OCI-LY7 (cell line): ENCODE measurements at regions not wholly inside any gene's neighbourhood (a gene's known extent, or its start where the extent isn't known, plus 50 kb on each side); places are given as distances from the start of the nearest gene placed in this dataset.

Experiments used
- BruUV-seq: library from RNA; stranded (reverse); fragments of 400-500 nt; replicated peaks from 2 replicates; lab custom pipeline; 2021; lab: Mats Ljungman, UMichigan
- CTCF ChIA-PET: fragments of 300-600 bp; sonication (Branson Sonifier 250); formaldehyde crosslinking; loops from one replicate; lab custom pipeline; 2022; ENCODE audit warnings: antibody characterized with exemption; ENCODE audit not compliant: unreplicated experiment; lab: Charles Lee
- POLR2A ChIA-PET: fragments of 300-600 bp; sonication (Branson Sonifier 250); formaldehyde crosslinking; loops from one replicate; lab custom pipeline; 2022; ENCODE audit warnings: antibody characterized with exemption; lab: Charles Lee
- DNase-seq: peaks from one replicate; pipeline ENCODE4 v3.0.0-alpha.2; 2015; ENCODE audit warnings: low spot score
- H2AFZ ChIP-seq: fragments of 200-600 bp; sonication (generic), shearing (Covaris generic); 2 replicates; pipeline ENCODE4 v1.6.1; 2014; ENCODE audit warnings: mild to moderate bottlenecking, antibody characterized with exemption, low read length, moderate library complexity
- H3K27ac ChIP-seq: fragments of 200-600 bp; sonication (generic); 2 replicates; pipeline ENCODE4 v1.5.1; 2014; ENCODE audit warnings: mixed run types, low read depth, mild to moderate bottlenecking, moderate library complexity, low read length, inconsistent platforms; ENCODE audit not compliant: poor library complexity, severe bottlenecking
- H3K36me3 ChIP-seq: fragments of 200-600 bp; sonication (generic); 2 replicates; pipeline ENCODE4 v1.6.1; 2014; ENCODE audit warnings: mild to moderate bottlenecking, antibody characterized with exemption, low read length, moderate library complexity, mixed read lengths; ENCODE audit not compliant: insufficient read depth
- H3K4me1 ChIP-seq: fragments of 200-600 bp; sonication (generic); 2 replicates; pipeline ENCODE4 v1.5.1; 2014; ENCODE audit warnings: mild to moderate bottlenecking, low read length; ENCODE audit not compliant: insufficient read depth, poor library complexity, severe bottlenecking
- H3K4me2 ChIP-seq: fragments of 200-600 bp; sonication (generic); 2 replicates; pipeline ENCODE4 v1.6.1; 2014; ENCODE audit warnings: mild to moderate bottlenecking, low read length
- H3K4me3 ChIP-seq: fragments of 200-600 bp; sonication (generic); 2 replicates; pipeline ENCODE4 v1.5.1; 2014; ENCODE audit warnings: mild to moderate bottlenecking, low read depth, low read length; ENCODE audit not compliant: poor library complexity, severe bottlenecking
- H3K79me2 ChIP-seq: fragments of 200-600 bp; sonication (generic); 2 replicates; pipeline ENCODE4 v1.6.1; 2016; ENCODE audit warnings: low read depth, mild to moderate bottlenecking, low read length, moderate library complexity, mixed read lengths; ENCODE audit not compliant: insufficient read depth
- H3K9me2 ChIP-seq: fragments of 200-600 bp; sonication (generic); 2 replicates; pipeline ENCODE4 v1.6.1; 2016; ENCODE audit warnings: mild to moderate bottlenecking, low read length, mixed read lengths; ENCODE audit not compliant: insufficient read depth
- H3K9me3 ChIP-seq: fragments of 200-600 bp; sonication (generic); 2 replicates; pipeline ENCODE4 v1.6.1; 2014; ENCODE audit warnings: mild to moderate bottlenecking, mixed run types, low read length, mixed read lengths
- H4K20me1 ChIP-seq: fragments of 200-600 bp; sonication (generic); 2 replicates; pipeline ENCODE4 v1.6.1; 2014; ENCODE audit warnings: mild to moderate bottlenecking, antibody characterized with exemption, low read length, moderate library complexity, mixed read lengths; ENCODE audit not compliant: insufficient read depth
- CTCF ChIP-seq: fragments of 200-600 bp; sonication (generic); conservative IDR thresholded peaks from 2 replicates; pipeline ENCODE4 v1.5.1; 2014; ENCODE audit warnings: mild to moderate bottlenecking, antibody characterized with exemption, low read length, moderate library complexity, mixed read lengths
- EZH2phosphoT487 ChIP-seq: fragments of 200-600 bp; sonication (generic); IDR thresholded peaks from 2 replicates; pipeline ENCODE4 v1.6.1; 2018; ENCODE audit warnings: low read depth, borderline replicate concordance, mild to moderate bottlenecking, mixed run types, antibody characterized with exemption, low read length, moderate library complexity, mixed read lengths
- intact Hi-C: fragments of 100-400 bp; cut with micrococcal nuclease; formaldehyde crosslinking; loops from one replicate; pipeline ENCODE4 v1.10.0; 2022; ENCODE audit not compliant: unreplicated experiment

GRCh38 chr3:177579419-177579818 is 382.1 kb upstream of the TBL1XR1 start:
- intact Hi-C loops, result no loop called here
- CTCF ChIA-PET, result interaction anchor here (1.2 kb wide), 1 partner anchor 10 kb away, joined by 3 read pairs; no protein-coding TSS in a partner anchor
- no peaks in the 10 kb centered on the region for H3K9me2 ChIP-seq
- H3K79me2 ChIP-seq, result no peaks in the 10 kb centered on the region
- no peaks in the 10 kb centered on the region for H3K9me3 ChIP-seq
- TF ChIP-seq CTCF, result no peak
- no peak for TF ChIP-seq EZH2phosphoT487
- no peaks in the 10 kb centered on the region for H3K36me3 ChIP-seq
- no peaks in the 10 kb centered on the region for H4K20me1 ChIP-seq
- no peak overlapping the region for H2AFZ ChIP-seq
- H3K4me2 ChIP-seq, result no peak overlapping the region
- POLR2A ChIA-PET, result no interaction called here
- H3K4me3 ChIP-seq, result no peak overlapping the region
- no peak overlapping the region for H3K27ac ChIP-seq
- H3K4me1 ChIP-seq, result no peaks in the 10 kb centered on the region
- BruUV-seq, result no TSS peak
- DNase-seq, result no peak

- no TSS peak for BruUV-seq
- H3K27ac ChIP-seq, result no peak overlapping the region
- H3K4me3 ChIP-seq, result no peak overlapping the region
- H3K9me2 ChIP-seq, result no peaks in the 10 kb centered on the region
- H4K20me1 ChIP-seq, result no peaks in the 10 kb centered on the region
- ChIA-PET POLR2A (interaction anchor here (0.5 to 1.2 kb wide), 4 partner anchors 11 to 182 kb away, joined by 3 to 5 read pairs (median 4); no protein-coding TSS in a partner anchor), CTCF (interaction anchor here (1.2 kb wide), 1 partner anchor 9 kb away, joined by 3 read pairs; no protein-coding TSS in a partner anchor)
- intact Hi-C loops, result no loop called here
- no peak for DNase-seq
- H2AFZ ChIP-seq, result no peak overlapping the region
- H3K36me3 ChIP-seq, result no peaks in the 10 kb centered on the region
- no peak for TF ChIP-seq EZH2phosphoT487
- no peak for TF ChIP-seq CTCF
- no peak overlapping the region for H3K4me2 ChIP-seq
- H3K4me1 ChIP-seq, result no peaks in the 10 kb centered on the region
- no peaks in the 10 kb centered on the region for H3K79me2 ChIP-seq
- H3K9me3 ChIP-seq, result no peaks in the 10 kb centered on the region
These were observed 383.2 kb upstream of the TBL1XR1 start for GRCh38 chr3:177580437-177580836.

- TF ChIP-seq CTCF, result no peak
- no peak for TF ChIP-seq EZH2phosphoT487
- CTCF ChIA-PET, result no interaction called here
- no peaks in the 10 kb centered on the region for H3K79me2 ChIP-seq
- no peak overlapping the region for H3K27ac ChIP-seq
- POLR2A ChIA-PET, result interaction anchor here (1.0 to 1.5 kb wide), 3 partner anchors 10 to 20 kb away, joined by 3 to 5 read pairs (median 3); no protein-coding TSS in a partner anchor
- no TSS peak for BruUV-seq
- no peaks in the 10 kb centered on the region for H3K9me3 ChIP-seq
- intact Hi-C loops, result no loop called here
- H3K4me2 ChIP-seq, result no peak overlapping the region
- no peaks in the 10 kb centered on the region for H3K9me2 ChIP-seq
- H4K20me1 ChIP-seq, result no peaks in the 10 kb centered on the region
- no peak for DNase-seq
- H2AFZ ChIP-seq, result no peak overlapping the region
- no peaks in the 10 kb centered on the region for H3K4me1 ChIP-seq
- no peak overlapping the region for H3K4me3 ChIP-seq
- no peaks in the 10 kb centered on the region for H3K36me3 ChIP-seq
These were observed 388.0 kb upstream of the TBL1XR1 start for GRCh38 chr3:177585271-177585670.
